Stimulated activated naive CD4-positive, alpha-beta T cell (primary cell): ENCODE measurements at regions not wholly inside any gene's neighbourhood (a gene's known extent, or its start where the extent isn't known, plus 50 kb on each side); places are given as distances from the start of the nearest gene placed in this dataset.
A peak's percentile ranks its signal among the peaks of the same experiment; 100 is the strongest.

Experiments used
- DNase-seq, 6 experiments: peaks; one replicate each; lab custom pipeline; 2025; lab: John Stamatoyannopoulos, UW

- no peak for DNase-seq
Observed at GRCh38 chr12:92089559-92089958, 56.1 kb downstream of the BTG1 start.

GRCh38 chr12:92088805-92089204 is 56.8 kb downstream of the BTG1 start:
- DNase-seq = peak in 1 of 6 experiments; percentile 12

GRCh38 chr12:92085736-92086040 is 60.0 kb downstream of the BTG1 start:
- no peak for DNase-seq

GRCh38 chr12:92085040-92085735 is 60.5 kb downstream of the BTG1 start:
- peak in 1 of 6 experiments; percentile 12 for DNase-seq

- DNase-seq = no peak
Observed at GRCh38 chr12:92080911-92081285, 64.7 kb downstream of the BTG1 start.

- no peak for DNase-seq
Observed at GRCh38 chr12:92079054-92079385, 66.6 kb downstream of the BTG1 start.

GRCh38 chr12:92078167-92079053 is 67.2 kb downstream of the BTG1 start:
- no peak for DNase-seq

GRCh38 chr12:92077530-92077929 is 68.1 kb downstream of the BTG1 start:
- no peak for DNase-seq

GRCh38 chr12:92076101-92076500 is 69.5 kb downstream of the BTG1 start:
- DNase-seq = no peak

GRCh38 chr12:92075425-92075914 is 70.2 kb downstream of the BTG1 start:
- no peak for DNase-seq

GRCh38 chr12:92074889-92075288 is 70.8 kb downstream of the BTG1 start:
- DNase-seq = no peak

GRCh38 chr12:92073094-92073493 is 72.6 kb downstream of the BTG1 start:
- DNase-seq = no peak

- DNase-seq = no peak
Observed at GRCh38 chr12:92072112-92072511, 73.5 kb downstream of the BTG1 start.

GRCh38 chr12:92070864-92071445 is 74.7 kb downstream of the BTG1 start:
- no peak for DNase-seq

- no peak for DNase-seq
Observed at GRCh38 chr12:92070054-92070863, 75.4 kb downstream of the BTG1 start.

GRCh38 chr12:92068459-92068858 is 77.2 kb downstream of the BTG1 start:
- DNase-seq = no peak

- DNase-seq = no peak
Observed at GRCh38 chr12:92065639-92066038, 80.0 kb downstream of the BTG1 start.

- peak in 2 of 6 experiments; percentile 7 to 49 for DNase-seq
Observed at GRCh38 chr12:92065018-92065499, 80.6 kb downstream of the BTG1 start.

- no peak for DNase-seq
Observed at GRCh38 chr12:92064422-92064821, 81.2 kb downstream of the BTG1 start.

GRCh38 chr12:92063641-92064040 is 82.0 kb downstream of the BTG1 start:
- DNase-seq = no peak

- no peak for DNase-seq
Observed at GRCh38 chr12:92062539-92063493, 82.8 kb downstream of the BTG1 start.
